Endometrium (tissue), 2 donors: ENCODE measurements at regions not wholly inside any gene's neighbourhood (a gene's known extent, or its start where the extent isn't known, plus 50 kb on each side); places are given as distances from the start of the nearest gene placed in this dataset.

Source experiments
- FAIRE-seq: peaks from 2 replicates; lab custom pipeline; 2012; peaks lifted over from hg19 to GRCh38; lab: Jason Lieb, UNC
- donor health status: control.
- donor health status: control.

DNA sequence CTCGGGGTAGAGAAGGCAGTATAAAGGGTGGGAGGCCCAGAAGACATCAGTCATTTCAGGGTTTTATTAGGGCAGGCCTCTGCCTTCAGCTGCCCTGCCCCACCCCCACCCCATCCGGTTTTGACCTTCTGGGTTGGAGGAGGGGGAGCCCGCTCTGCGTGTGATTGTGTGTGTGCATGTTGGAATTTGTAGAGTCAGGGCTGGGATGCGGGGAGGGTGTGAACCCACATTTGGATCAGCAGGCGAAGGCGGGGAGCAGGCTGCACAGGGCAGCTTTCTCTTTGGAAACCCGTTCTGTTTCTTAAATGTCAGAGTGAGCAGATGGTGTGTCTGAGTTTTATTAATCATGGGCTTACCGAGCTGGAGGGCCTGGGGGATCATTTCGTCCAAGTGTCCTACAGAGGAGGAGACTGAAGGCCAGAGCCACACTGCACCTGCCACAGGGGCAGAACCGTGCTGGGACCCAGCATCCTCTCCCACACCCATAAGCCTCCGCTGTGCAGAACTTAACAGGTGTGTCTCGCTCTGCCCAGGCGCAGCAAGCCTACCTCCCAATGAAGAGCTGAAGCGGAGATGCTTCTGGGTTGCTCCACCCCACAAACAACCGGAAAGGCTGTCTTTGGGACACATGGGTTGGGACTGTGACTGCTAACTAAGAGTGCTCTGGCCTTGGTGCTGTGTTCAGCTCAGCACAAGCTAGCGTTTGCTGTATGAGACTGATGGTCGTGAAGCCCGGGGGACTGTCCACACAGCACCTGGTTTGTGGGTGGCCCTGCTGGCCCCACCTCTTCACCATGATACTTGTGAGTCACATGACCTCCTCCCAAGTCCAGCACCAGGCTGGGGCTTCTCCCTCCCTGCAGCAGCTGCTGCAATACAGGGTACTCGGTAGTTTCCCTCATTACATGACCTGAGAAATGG lies 70.9 kb upstream of the GSE1 start:
- no peak for FAIRE-seq

DNA sequence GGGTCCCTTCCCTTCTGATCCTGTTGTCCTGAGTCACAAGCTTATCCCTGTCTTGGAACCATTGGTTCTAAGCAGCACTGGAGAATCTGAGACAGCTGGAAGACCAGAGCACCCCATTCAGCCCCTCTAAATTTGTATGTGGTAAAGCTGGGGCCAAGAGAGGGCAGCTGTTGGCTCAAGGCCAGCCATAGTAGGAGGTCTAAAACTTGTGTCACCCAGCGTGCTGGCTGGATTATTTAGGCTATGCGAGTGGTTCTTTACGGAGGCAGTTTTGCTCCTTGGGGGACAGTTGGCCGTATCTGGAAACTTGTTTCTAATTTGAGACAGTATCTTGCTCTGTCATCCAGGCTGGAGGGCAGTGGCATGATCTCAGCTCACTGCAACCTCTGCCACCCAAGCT lies 69.6 kb upstream of the GSE1 start:
- no peak for FAIRE-seq

DNA sequence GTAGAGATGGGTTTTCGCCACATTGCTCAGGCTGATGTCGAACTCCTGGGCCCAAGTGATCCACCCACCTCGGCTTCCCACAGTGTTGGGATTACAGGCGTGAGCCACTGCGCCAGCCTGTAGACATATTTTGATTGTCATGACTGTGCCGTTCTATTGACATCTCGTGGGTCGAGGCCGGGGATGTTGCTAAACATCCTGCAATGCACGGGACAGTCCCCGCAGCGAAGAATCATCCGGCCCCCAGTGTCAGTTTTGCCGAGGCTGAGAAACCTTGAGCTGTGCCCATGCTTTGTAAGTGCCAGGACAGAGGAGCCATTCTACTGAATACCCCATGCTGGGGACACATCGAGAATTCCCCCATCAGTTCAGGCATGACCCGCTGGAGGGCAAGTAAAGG lies 69.1 kb upstream of the GSE1 start:
- no peak for FAIRE-seq

DNA sequence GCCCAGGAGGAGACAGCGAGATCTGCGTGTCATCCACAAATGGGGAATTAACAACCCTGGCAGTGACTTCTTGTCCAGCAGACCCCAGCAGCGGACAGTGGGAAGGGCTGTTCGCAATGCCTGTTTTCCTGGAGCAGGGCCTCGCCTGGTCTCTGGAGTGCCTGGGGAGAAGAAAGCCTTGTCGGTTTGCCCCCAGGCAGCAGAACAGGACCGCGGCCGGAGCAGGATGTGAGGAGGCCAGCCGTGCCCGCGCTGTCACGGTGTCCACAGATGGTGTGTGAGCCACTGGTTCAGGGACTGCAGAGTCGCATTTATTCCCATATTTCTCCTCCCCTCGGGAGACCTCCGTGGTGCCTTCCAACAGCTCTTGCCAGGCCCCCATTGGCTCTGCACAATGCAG lies 68.5 kb upstream of the GSE1 start:
- no peak for FAIRE-seq

DNA sequence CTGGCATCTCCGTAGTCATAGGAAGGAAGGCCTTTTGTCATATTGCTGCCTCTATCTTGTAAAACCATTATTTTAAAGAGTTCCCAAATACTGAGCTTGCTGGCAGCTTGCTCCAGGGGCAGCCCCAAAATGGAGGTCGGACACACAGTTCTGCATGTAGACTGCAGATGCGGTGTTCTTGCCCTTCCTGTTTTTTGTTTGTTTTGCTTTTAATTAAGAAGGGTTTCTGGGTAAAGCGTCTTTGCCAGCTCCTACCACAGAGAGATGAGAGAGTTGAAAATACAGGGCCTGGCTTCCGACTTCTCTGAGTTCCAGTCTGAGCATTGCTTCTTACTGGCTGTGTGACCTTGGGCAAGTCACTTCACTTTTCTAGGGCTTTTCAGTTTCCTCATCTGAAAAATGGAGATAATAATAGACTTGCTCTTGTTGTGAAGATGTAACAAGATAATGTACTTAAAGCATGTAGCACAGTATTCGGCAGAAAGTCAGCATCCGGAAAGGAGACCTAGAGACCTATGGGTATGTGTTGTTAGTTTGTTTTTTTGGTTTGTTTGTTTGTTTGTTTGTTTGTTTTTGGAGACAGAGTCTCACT lies 67.8 kb upstream of the GSE1 start:
- no peak for FAIRE-seq

DNA sequence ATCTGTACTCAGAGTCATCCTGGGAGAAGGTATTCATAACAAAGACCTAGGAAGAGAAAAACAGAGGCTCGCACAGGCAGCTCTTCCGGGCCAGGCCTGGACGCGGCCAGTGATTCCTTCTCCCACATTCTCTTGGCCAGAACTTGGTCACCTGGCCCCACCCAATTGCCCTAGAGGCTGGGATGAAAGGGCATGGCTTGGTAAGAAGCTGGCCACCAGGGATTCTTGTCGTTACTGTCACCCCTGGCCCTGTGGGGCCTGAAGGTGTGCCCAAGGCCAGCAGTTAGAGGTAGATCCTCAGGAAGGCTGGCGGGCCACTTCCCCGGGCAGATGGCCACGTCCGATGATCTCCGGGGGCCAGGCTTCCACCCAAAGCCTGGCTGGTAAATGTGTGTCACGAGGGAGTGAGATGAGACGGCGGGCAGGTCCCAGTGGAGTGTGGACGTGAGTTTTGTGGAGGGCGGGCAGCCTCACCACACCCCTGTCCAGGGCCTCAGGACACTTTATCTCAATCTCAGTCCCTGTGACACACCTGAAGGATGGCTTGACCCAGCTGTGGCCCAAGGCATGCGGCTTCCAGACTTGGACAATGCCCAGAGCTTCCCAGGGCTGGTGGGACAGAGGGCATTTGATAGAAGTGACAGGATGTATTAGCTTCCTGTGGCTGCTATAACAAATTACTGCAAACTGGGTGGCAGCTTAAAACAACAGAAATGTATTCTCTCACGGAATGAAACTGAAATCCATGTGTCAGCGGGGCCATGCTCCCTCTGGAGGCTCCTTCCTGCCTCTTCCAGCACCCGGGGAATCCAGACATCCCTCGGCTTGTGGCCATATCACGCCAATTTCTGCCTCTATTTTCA lies 66.3 kb upstream of the GSE1 start:
- FAIRE-seq, result no peak

DNA sequence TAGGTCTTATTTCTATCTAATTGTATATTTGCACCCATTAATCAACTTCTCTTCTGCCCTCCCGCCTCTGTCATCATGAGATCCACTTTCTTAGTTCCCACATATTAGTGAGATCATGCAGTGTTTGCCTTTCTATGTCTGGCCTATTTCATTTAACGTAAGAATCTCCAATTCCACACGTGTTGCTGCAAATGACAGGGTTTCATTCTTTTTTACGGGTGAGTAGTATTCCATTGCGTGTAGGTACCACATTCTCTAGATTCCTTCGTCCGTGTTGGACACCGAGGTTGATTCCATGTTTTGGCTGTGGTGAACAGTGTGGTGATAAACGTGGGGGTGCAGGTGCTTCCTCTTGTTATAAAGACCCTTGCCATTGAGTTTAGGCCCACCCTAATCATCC lies 64.7 kb upstream of the GSE1 start:
- FAIRE-seq, result no peak

DNA sequence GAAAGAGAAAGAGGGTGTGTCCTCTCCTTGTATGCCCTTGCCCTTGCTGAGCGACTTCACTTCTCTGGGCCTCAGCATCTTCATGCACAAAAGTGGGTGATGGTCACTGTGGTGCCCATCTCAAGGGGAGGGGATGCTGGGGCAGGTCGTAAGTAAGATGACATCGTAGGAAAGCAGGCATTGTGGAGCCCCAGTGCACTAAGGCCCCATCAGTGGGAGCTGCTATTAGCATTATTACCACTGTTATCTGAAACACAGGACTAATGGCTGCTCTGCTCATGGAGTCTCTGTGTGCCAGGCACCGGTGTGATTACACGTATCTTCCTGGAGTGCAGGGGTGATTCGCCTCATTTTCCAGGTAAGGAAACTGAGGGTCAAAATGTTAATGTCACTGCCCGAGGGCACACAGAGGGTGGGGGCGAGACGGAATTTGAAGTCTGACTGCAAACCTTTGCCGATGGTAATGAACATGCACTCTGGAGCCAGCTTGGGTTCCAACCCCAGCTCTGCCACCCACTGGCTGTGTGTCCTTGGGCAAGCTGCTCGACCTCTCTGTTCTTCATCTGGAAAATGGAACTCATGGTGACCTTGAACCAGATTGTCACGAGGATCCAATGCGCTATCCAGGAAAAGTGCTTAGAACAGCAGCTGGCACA lies 63.2 kb upstream of the GSE1 start:
- FAIRE-seq, result no peak

DNA sequence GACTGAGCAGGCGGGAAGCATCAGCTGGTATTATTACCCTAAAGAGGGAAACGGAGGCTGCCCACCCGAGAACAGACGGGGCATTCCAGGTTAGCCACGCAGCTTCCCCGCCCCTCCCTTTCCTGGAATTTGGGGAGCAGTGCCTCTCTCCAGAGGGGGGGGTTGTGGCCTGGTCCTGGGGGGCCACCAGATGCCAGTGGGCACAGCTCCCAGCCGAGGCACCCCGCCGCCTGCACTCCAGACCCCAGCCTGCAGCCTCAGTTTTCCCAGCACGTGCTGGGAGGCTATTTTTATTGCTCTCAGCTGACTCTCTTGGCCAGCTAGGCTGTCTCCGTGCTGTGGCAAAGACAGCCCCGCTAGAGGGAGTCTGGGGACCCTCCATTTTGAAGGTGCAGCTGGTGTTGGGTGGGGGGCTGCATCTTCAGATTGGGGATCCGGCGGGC lies 62.7 kb upstream of the GSE1 start:
- FAIRE-seq, result no peak

DNA sequence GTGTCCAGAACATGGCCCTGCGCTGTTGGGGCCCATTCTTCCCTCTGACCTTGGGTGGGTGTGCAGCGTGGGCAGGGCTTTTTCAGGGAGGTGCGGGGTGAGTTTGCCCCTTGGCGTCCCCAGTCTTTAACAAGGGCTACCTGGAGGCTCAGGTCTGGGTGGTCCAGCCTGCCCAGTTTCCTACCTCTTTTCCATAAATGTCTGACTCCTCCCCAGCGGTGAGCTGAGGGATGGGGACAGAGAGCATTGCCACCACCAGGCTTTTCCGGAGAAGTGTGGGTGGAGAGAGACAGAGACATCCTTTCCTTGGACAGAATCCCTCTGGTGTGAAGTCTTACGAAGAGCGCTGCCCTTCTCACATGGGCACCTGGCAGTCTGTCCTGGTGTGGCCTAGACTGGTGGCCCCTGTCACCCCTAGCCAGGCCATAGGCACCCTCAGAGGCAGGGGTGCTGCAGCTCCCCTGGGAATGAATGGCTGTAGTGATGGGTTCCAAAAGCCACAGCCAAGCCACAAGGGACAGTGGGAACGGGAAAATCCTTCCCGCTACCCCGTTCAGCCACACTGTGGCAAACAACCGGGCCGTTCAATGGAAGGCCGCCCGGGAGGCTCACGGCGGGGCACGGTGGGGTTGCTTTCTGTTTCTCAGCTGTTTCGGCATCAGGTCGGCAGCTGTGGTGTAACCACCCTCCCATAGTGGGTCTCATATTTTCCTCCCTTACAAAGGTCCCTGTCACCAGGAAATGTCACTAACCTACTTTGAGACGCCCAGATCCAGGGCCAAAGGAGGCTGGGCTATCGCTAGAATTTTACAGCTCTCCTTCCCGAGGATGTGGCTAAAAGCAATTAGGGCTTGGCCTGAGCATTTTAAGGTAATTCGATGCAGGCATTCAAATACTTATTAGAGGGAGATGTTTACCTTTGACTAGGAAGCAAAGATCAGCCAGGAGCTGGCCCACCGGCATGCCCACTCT lies 61.9 kb upstream of the GSE1 start:
- FAIRE-seq, result no peak

DNA sequence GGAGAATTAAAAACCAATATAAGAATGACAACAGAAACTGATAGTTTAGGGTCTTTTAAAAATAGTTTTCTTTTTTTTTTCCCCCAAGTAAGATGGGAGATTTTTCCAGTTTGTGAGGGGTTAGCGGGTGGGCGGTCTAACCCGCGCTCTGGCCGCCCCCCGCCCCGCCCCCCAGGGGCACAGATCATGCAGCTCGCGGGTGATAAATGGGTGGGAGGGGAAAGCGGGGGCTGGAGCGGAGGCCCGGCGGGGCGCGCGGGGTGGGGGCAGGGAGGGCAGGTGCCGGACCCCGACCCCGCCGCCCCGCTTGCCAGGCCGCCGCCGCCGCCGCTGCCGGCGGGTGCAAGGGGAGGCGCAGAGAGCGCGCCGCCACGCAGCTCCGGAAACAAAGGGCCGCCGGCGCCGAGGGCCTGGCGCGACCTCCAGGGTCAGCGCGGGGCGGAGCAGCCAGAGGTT lies 60.1 kb upstream of the GSE1 start:
- no peak for FAIRE-seq

DNA sequence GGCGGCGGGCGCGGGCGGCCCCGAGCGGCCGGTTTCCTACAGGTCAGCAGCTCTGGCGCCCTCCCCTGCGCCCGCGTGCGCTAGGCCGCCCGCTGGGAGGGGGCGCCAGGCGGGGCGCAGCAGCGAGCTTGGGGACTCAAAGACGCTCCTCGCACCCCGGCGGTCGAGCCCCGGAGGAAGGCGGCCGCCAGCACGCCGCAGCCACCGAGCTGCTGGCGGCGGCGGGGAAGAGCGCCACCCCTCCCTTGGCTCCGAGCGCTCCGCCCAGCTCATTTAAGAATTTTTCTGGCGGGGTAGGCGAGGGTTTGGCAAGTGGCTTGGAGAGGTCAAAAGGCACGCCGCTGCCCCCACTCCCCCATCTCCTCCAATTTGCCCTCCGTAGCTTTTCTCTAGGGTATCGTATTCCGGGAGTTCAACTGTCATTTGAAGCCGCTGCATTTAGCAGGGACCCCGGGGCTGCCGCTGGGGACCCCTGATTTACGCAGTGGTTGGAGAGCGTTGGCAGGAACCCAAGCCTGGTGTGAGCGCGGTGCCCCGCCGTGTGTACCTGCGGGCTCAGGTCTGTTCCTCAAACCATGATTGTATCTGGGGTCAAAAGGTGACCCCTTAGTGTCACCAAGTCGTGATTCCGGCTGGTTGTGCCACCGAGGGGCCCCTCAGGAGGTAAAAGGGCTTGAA lies 59.5 kb upstream of the GSE1 start:
- FAIRE-seq, result no peak

DNA sequence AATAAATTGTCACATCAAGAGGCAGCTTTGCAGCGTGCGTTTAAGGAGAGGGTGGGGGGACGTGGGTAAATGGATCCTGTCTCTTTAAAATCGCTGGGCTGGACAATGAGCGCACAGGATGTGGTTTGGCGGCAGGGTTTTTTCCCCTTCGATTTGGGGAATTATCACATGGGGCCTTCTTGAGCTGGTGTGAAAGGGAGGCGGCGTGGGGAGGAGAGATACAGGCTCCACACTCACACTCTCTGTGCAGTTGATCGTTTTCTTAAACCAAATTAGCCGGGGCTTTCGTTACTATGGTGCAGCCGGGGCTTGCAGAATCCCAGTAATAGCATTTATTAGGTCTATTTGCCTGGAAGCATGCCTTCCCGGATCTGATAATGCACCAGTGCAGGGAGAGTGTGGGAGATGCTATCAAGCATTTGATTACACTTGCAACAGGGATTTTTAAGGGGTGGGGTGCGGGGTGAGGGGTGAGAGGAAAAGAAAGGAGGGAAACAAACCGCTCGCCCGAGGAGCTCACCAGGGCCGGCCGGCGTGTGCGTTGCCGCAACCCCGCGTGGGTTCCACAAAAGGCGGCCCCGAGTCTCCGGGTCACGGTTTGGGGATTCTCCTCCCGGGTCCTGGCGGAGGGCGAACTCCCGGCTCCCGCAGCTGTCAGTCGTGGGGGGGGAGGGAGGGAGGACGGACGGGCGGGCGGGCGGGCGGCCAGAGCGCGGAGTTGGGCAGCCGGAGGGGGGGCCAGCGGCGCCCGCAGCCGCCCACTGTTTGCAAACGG lies 58.8 kb upstream of the GSE1 start:
- FAIRE-seq, result no peak

DNA sequence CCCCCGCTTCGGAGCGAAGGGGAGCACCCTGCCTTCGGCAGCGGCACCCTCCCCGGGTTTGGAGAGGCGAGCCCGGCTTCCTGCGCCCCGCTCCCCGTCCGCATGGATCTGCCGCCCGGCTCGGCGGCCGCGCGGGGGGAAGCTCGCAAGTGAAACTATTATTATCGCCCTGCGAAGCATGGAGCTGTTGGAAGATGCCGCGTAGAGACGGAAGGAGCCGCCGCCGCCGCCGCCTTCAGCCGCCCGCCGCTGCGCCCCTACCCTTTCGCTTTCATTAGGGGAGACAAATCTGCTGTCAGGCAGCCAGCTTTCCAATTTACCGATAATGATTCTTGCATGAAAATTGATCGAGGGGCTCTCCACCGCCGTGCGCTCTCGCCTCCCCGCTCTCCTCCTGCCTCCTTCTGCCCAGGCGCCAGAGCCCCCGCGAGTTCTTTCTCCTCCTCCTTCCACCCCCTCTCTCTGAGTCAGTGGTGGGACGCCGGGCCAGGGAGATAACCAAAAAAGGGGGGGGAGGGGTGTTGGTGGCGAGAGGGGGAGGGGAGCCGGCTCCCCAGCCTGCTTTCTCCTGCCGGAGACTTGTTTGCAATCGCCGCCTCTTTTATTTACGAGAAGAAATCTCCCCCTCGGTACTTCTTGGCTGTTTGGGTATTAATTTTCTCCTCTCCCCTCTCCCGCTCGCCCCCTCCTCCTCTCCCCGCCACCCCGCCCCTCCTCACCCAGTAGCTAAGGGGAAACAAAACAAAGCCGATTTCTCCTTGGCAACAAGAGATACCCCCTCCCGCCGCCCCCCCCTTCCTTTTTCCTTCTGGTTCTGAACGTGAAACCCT lies 58.0 kb upstream of the GSE1 start:
- FAIRE-seq, result no peak

DNA sequence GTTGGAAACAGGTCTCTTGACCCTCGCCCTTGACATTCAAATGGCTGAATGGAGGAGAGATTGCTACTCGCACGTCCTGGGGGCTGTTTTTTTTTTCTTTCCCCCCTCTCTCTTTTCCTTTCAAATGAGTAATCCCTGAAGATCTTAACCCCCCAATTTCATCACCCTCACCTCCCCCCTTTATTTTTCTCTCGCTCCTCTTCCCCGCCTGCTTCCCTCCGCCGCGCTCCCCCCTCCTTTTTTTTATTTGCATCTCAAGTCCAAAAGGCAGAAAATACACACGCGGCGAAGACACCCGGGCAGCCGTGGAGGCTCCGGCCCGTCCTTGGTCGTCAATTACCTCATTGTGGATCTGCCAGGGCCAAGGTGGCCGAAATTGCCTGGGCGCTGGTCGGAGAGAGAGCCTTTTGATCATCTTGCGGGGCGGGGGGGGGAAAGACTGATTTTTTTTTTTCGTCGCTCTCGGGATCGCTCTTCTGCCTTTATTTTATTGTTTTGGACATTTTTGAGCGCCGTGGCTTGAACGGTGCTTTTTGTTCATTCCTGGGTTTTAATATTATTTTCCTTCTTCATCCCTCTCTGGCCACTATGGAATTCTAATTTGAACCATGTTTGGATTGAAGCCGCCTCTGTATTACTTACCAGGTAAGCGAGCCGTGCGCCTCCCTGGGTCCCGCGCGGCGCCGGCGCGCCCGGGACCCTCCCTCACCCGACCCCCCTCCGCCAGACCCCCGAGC lies 57.2 kb upstream of the GSE1 start:
- FAIRE-seq, result no peak

DNA sequence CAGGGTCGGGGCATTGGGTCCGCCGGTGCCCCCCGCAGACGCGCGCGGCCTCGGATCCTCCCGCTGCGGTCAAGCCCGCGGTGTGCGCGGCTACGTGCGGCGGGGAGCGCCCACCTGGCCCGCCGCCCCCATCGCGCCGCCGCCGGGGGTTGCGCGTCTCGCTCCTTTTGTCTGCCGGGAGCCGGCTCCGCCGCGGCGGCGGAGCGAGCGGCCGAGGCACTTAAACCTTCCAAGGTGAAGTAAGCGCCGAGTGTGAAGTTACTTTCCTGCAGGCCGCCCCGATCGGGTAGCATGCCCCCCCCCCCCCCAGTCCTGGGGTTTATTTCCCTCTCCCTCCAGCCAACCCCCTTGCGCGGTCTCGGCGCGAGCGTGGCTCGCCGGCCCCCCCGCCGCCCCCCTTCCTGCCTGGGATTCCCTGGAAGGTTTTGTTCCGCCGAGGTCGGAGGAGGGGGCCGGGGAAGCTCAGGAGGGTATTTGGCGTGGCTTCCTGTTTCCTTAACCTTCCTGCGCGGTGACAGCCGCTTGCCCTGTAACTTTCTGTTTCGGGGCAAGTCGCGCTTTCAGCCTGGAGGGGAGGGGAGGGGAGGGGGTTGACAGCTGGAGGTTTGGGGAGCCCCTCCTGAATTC lies 56.6 kb upstream of the GSE1 start:
- no peak for FAIRE-seq
